ENCODE measurements at regions not wholly inside any gene's neighbourhood (a gene's known extent, or its start where the extent isn't known, plus 50 kb on each side); places are given as distances from the start of the nearest gene placed in this dataset.
"Not testable (repeated sequence)": the region's sequence is repeated elsewhere in the genome, so short reads cannot be mapped to it uniquely, and the experiment has no call there.

- no peaks in the 10 kb centered on the region for H3K9me3 ChIP-seq (ENCODE audit: control insufficient read depth, low read length)
- 93% methylated on average over 3 of the region's 3 CpGs for WGBS
- peak in 1 of 3 donors; percentile 18 for DNase-seq
- ATAC-seq: no peak
- no peaks in the 10 kb centered on the region for H3K4me1 ChIP-seq (ENCODE audit: control insufficient read depth, insufficient read depth, low read length)
- H3K4me3 ChIP-seq (ENCODE audit: low read length): no peak overlapping the region
- intact Hi-C loops (cut with DNase I): no loop called here
- no peak overlapping the region for H3K27ac ChIP-seq (ENCODE audit: low read length)
- no peaks in the 10 kb centered on the region for H3K27me3 ChIP-seq (ENCODE audit: control insufficient read depth, insufficient read depth)
Observed at GRCh38 chr4:19216476-19216875, 1035.2 kb upstream of the SLIT2 start.

- Histone ChIP-seq H3K27me3 (ENCODE audit: control insufficient read depth, insufficient read depth) (no peaks in the 10 kb centered on the region), H3K27ac (ENCODE audit: low read length) (no peak overlapping the region), H3K4me3 (ENCODE audit: low read length) (no peak overlapping the region), H3K9me3 (ENCODE audit: control insufficient read depth, low read length) (no peaks in the 10 kb centered on the region), H3K4me1 (ENCODE audit: control insufficient read depth, insufficient read depth, low read length) (no peaks in the 10 kb centered on the region)
- intact Hi-C loops (cut with DNase I): no loop called here
- no peak for DNase-seq
- no peak for ATAC-seq
- 54% methylated on average over 4 of the region's 4 CpGs for WGBS
Observed at GRCh38 chr4:19214591-19215186, 1037.0 kb upstream of the SLIT2 start.

- Histone ChIP-seq H3K27ac (ENCODE audit: low read length) (no peak overlapping the region), H3K4me1 (ENCODE audit: control insufficient read depth, insufficient read depth, low read length) (no peaks in the 10 kb centered on the region), H3K27me3 (ENCODE audit: control insufficient read depth, insufficient read depth) (no peaks in the 10 kb centered on the region), H3K4me3 (ENCODE audit: low read length) (no peak overlapping the region), H3K9me3 (ENCODE audit: control insufficient read depth, low read length) (no peaks in the 10 kb centered on the region)
- no peak for DNase-seq
- peak in 1 of 2 donors; percentile 62 for ATAC-seq
- 31% methylated on average over 3 of the region's 3 CpGs for WGBS
- intact Hi-C loops (cut with DNase I): no loop called here
Observed at GRCh38 chr4:19213388-19213787, 1038.3 kb upstream of the SLIT2 start.

- H3K27me3 ChIP-seq (ENCODE audit: control insufficient read depth, insufficient read depth): no peaks in the 10 kb centered on the region
- 45% methylated on average over 2 of the region's 2 CpGs for WGBS
- no peak overlapping the region for H3K4me3 ChIP-seq (ENCODE audit: low read length)
- ATAC-seq: no peak
- H3K4me1 ChIP-seq (ENCODE audit: control insufficient read depth, insufficient read depth, low read length): no peaks in the 10 kb centered on the region
- DNase-seq: no peak
- no peaks in the 10 kb centered on the region for H3K9me3 ChIP-seq (ENCODE audit: control insufficient read depth, low read length)
- intact Hi-C loops (cut with DNase I): no loop called here
- no peak overlapping the region for H3K27ac ChIP-seq (ENCODE audit: low read length)
Observed at GRCh38 chr4:19205853-19206252, 1045.9 kb upstream of the SLIT2 start.

- H3K27me3 ChIP-seq (ENCODE audit: control insufficient read depth, insufficient read depth); H3K9me3 ChIP-seq (ENCODE audit: control insufficient read depth, low read length); ATAC-seq; H3K4me3 ChIP-seq (ENCODE audit: low read length); intact Hi-C loops (cut with DNase I); H3K4me1 ChIP-seq (ENCODE audit: control insufficient read depth, insufficient read depth, low read length); H3K27ac ChIP-seq (ENCODE audit: low read length): not testable (repeated sequence)
- WGBS: 88% methylated on average over 17 of the region's 17 CpGs
- peak in 1 of 3 donors; percentile 20 for DNase-seq
Observed at GRCh38 chr4:19197838-19198237, 1053.9 kb upstream of the SLIT2 start.

- ATAC-seq: no peak
- 35% methylated on average over 2 of the region's 2 CpGs for WGBS
Observed at GRCh38 chr4:19195696-19196095, 1056.0 kb upstream of the SLIT2 start.

GRCh38 chr4:19194672-19195071 lies 1057.0 kb upstream of the SLIT2 start:
- no peaks in the 10 kb centered on the region for H3K9me3 ChIP-seq (ENCODE audit: control insufficient read depth, low read length)
- H3K4me3 ChIP-seq (ENCODE audit: low read length): no peak overlapping the region
- intact Hi-C loops (cut with DNase I): no loop called here
- no peak for DNase-seq
- ATAC-seq: no peak
- H3K27me3 ChIP-seq (ENCODE audit: control insufficient read depth, insufficient read depth): no peaks in the 10 kb centered on the region
- 40% methylated on average over 3 of the region's 3 CpGs for WGBS
- no peaks in the 10 kb centered on the region for H3K4me1 ChIP-seq (ENCODE audit: control insufficient read depth, insufficient read depth, low read length)
- H3K27ac ChIP-seq (ENCODE audit: low read length): no peak overlapping the region

More at GRCh38 chr4:19195696-19196095, 1056.0 kb upstream of the SLIT2 start:
- Histone ChIP-seq H3K4me1 (ENCODE audit: control insufficient read depth, insufficient read depth, low read length) (no peaks in the 10 kb centered on the region), H3K9me3 (ENCODE audit: control insufficient read depth, low read length) (no peaks in the 10 kb centered on the region), H3K27ac (ENCODE audit: low read length) (no peak overlapping the region), H3K27me3 (ENCODE audit: control insufficient read depth, insufficient read depth) (no peaks in the 10 kb centered on the region), H3K4me3 (ENCODE audit: low read length) (no peak overlapping the region)
- intact Hi-C loops (cut with DNase I): no loop called here
- DNase-seq: no peak

- Histone ChIP-seq H3K4me3 (ENCODE audit: low read length) (no peak overlapping the region), H3K27ac (ENCODE audit: low read length) (no peak overlapping the region), H3K4me1 (ENCODE audit: control insufficient read depth, insufficient read depth, low read length) (no peaks in the 10 kb centered on the region), H3K27me3 (ENCODE audit: control insufficient read depth, insufficient read depth) (no peaks in the 10 kb centered on the region), H3K9me3 (ENCODE audit: control insufficient read depth, low read length) (no peaks in the 10 kb centered on the region)
- DNase-seq: peak in 1 of 3 donors; percentile 12
- ATAC-seq: no peak
- WGBS: 81% methylated on average over 9 of the region's 9 CpGs
- intact Hi-C loops (cut with DNase I): no loop called here
Observed at GRCh38 chr4:19193274-19193981, 1058.3 kb upstream of the SLIT2 start.

GRCh38 chr4:19191979-19192650 lies 1059.6 kb upstream of the SLIT2 start:
- no peak overlapping the region for H3K27ac ChIP-seq (ENCODE audit: low read length)
- no peaks in the 10 kb centered on the region for H3K9me3 ChIP-seq (ENCODE audit: control insufficient read depth, low read length)
- ATAC-seq (no peak), DNase-seq (no peak)
- no peaks in the 10 kb centered on the region for H3K4me1 ChIP-seq (ENCODE audit: control insufficient read depth, insufficient read depth, low read length)
- intact Hi-C loops (cut with DNase I): no loop called here
- no peak overlapping the region for H3K4me3 ChIP-seq (ENCODE audit: low read length)
- H3K27me3 ChIP-seq (ENCODE audit: control insufficient read depth, insufficient read depth): no peaks in the 10 kb centered on the region
- WGBS: 0% methylated on average over 1 of the region's 1 CpG

- H3K27ac ChIP-seq (ENCODE audit: low read length): no peak overlapping the region
- no peaks in the 10 kb centered on the region for H3K27me3 ChIP-seq (ENCODE audit: control insufficient read depth, insufficient read depth)
- no peaks in the 10 kb centered on the region for H3K9me3 ChIP-seq (ENCODE audit: control insufficient read depth, low read length)
- ATAC-seq (no peak), DNase-seq (no peak)
- no peaks in the 10 kb centered on the region for H3K4me1 ChIP-seq (ENCODE audit: control insufficient read depth, insufficient read depth, low read length)
- 55% methylated on average over 3 of the region's 3 CpGs for WGBS
- intact Hi-C loops (cut with DNase I): no loop called here
- H3K4me3 ChIP-seq (ENCODE audit: low read length): no peak overlapping the region
Observed at GRCh38 chr4:19187691-19188090, 1064.0 kb upstream of the SLIT2 start.

GRCh38 chr4:19187096-19187495 lies 1064.6 kb upstream of the SLIT2 start:
- Histone ChIP-seq H3K9me3 (ENCODE audit: control insufficient read depth, low read length) (no peaks in the 10 kb centered on the region), H3K4me1 (ENCODE audit: control insufficient read depth, insufficient read depth, low read length) (no peaks in the 10 kb centered on the region), H3K27me3 (ENCODE audit: control insufficient read depth, insufficient read depth) (no peaks in the 10 kb centered on the region), H3K27ac (ENCODE audit: low read length) (no peak overlapping the region), H3K4me3 (ENCODE audit: low read length) (no peak overlapping the region)
- DNase-seq (no peak), ATAC-seq (no peak)
- WGBS: 50% methylated on average over 2 of the region's 2 CpGs
- intact Hi-C loops (cut with DNase I): no loop called here

Data from right cardiac atrium (tissue), 5 donors.